Esophagus muscularis mucosa (tissue), 4 donors: ENCODE measurements at regions not wholly inside any gene's neighbourhood (a gene's known extent, or its start where the extent isn't known, plus 50 kb on each side); places are given as distances from the start of the nearest gene placed in this dataset.

ENCODE experiments used
- DNase-seq: peaks from one replicate; pipeline ENCODE4 v3.0.0-alpha.2; 2017; ENCODE audit errors: extremely low spot score
- H3K27ac ChIP-seq, 4 donors: fragments of 200-600 bp; sonication (generic); replicated peaks in 1 of 4; 1 replicate in 3 of 4; 2 replicates in 1 of 4; pipeline ENCODE4 v1.5.1; 2016 to 2019; ENCODE audit warnings: mild to moderate bottlenecking in 1 of 4
- H3K27me3 ChIP-seq, 4 donors: fragments of 200-600 bp; sonication (generic); one replicate each; pipeline versions ENCODE4 v1.5.1 to v1.6.0; 2016 to 2019
- H3K36me3 ChIP-seq, 4 donors: fragments of 200-600 bp; sonication (generic); one replicate each; pipeline ENCODE4 v1.5.1; 2016 to 2019
- H3K4me1 ChIP-seq, 4 donors: fragments of 200-600 bp; sonication (generic); one replicate each; pipeline ENCODE4 v1.5.1; 2016 to 2019
- H3K4me3 ChIP-seq, 4 donors: fragments of 200-600 bp; sonication (generic); 1 replicate in 2 of 4; 2 replicates in 2 of 4; pipeline ENCODE4 v1.5.1; 2016 to 2019; ENCODE audit warnings: mild to moderate bottlenecking in 4 of 4, moderate library complexity in 1 of 4
- H3K9me3 ChIP-seq, 4 donors: fragments of 200-600 bp; sonication (generic); 1 replicate in 3 of 4; 2 replicates in 1 of 4; pipeline ENCODE4 v1.5.1; 2016 to 2019
- EP300 ChIP-seq: sonication (generic); formaldehyde crosslinking; IDR thresholded peaks from one replicate; pipeline ENCODE4 v1.6.1; 2017; ENCODE audit warnings: antibody characterized with exemption
- POLR2A ChIP-seq: fragments of 450-650 bp; IDR thresholded peaks from one replicate; pipeline ENCODE4 v1.6.1; 2017; ENCODE audit warnings: antibody characterized with exemption, moderate library complexity, mild to moderate bottlenecking, low read depth
- POLR2AphosphoS5 ChIP-seq, 2 donors: sonication (generic); formaldehyde crosslinking; IDR thresholded peaks; one replicate each; pipeline ENCODE4 v1.6.1; 2017; ENCODE audit warnings: antibody characterized with exemption in 2 of 2
- WGBS: methylation state at CpG from one replicate; pipeline ENCODE4 v1.1.5; 2018; 5-methylcytosine and 5-hydroxymethylcytosine counted together
- intact Hi-C: fragments of 100-400 bp; cut with DNase I; formaldehyde crosslinking; loops from one replicate; pipeline ENCODE4 v1.15.1; 2023
- TF ChIP-seq, protein P1 (sequence below), 3 experiments: fragments of 200-600 bp in 2 of 3; fragments of 450-650 bp in 1 of 3; sonication (generic) in 2 of 3; IDR thresholded peaks; one replicate each; pipeline ENCODE4 v1.5.1; 2017 to 2019; ENCODE audit warnings: antibody characterized with exemption in 3 of 3, mild to moderate bottlenecking in 2 of 3, moderate library complexity in 1 of 3

DNA sequence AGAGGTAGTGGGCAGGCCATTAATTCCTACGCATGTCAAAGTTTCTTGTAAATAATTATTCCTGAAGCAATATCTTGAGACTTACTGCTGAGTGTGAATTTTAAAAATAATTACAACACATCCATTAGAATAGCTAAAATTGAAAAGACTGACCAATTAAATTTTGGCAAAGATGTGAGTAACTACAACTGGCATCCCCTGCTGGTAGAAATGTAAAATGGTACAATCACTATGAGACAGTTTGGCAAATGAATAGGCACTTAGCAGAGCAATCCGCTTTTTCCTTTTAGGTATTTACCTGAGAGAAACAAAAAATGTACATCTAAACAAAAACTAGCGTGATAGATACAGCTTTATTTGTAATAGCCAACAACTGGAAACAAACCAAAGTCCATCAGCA lies 798.9 kb downstream of the BRINP3 start:
- H3K4me3 ChIP-seq: no peak overlapping the region
- WGBS: 88% methylated on average over 3 of the region's 3 CpGs
- H3K36me3 ChIP-seq: no peaks in the 10 kb centered on the region
- no peak overlapping the region for H3K27ac ChIP-seq
- no peak for DNase-seq
- intact Hi-C loops: no loop called here
- no peaks in the 10 kb centered on the region for H3K9me3 ChIP-seq
- H3K4me1 ChIP-seq: no peaks in the 10 kb centered on the region
- no peaks in the 10 kb centered on the region for H3K27me3 ChIP-seq
- no peak for TF ChIP-seq POLR2A

DNA sequence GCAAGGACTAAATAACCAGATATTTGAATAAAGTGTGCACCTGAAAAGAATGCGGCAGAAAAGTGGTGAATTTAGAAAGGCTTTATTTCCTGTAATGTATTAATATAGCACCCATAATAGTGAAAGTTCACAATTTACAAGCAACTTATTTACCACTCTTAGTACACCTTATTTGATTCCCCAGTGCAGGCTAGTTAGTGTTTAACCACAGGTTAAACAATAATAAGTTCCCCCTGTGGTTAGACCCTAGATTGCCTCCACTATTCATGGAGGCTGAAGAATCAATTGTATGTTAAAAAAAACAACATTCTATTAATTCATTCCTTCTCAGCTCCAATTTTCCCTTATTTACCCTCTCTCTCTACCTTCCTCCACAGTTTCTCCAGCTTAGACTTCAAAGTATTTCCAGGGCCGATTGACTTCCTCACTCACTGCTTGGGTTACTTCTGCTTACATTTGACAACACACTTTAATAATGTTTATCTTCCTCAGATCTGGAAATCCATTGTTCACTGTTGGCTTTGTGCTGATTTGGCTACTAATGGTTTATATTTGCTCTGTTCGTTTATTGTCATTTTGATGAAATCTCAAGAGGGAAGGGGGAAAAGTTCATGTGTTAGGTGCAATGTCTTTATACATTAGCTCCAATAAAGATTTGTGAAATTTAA lies 796.3 kb downstream of the BRINP3 start:
- 69% methylated on average over 3 of the region's 3 CpGs for WGBS
- DNase-seq: no peak
- Histone ChIP-seq H3K9me3 (no peaks in the 10 kb centered on the region), H3K4me3 (no peak overlapping the region), H3K36me3 (no peaks in the 10 kb centered on the region), H3K27me3 (no peaks in the 10 kb centered on the region), H3K4me1 (no peaks in the 10 kb centered on the region), H3K27ac (no peak overlapping the region)
- TF ChIP-seq EP300: no peak
- TF ChIP-seq, protein P1, sequence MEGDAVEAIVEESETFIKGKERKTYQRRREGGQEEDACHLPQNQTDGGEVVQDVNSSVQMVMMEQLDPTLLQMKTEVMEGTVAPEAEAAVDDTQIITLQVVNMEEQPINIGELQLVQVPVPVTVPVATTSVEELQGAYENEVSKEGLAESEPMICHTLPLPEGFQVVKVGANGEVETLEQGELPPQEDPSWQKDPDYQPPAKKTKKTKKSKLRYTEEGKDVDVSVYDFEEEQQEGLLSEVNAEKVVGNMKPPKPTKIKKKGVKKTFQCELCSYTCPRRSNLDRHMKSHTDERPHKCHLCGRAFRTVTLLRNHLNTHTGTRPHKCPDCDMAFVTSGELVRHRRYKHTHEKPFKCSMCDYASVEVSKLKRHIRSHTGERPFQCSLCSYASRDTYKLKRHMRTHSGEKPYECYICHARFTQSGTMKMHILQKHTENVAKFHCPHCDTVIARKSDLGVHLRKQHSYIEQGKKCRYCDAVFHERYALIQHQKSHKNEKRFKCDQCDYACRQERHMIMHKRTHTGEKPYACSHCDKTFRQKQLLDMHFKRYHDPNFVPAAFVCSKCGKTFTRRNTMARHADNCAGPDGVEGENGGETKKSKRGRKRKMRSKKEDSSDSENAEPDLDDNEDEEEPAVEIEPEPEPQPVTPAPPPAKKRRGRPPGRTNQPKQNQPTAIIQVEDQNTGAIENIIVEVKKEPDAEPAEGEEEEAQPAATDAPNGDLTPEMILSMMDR (IDR thresholded peaks at IDR 0.05): no peak
- no peak for TF ChIP-seq POLR2AphosphoS5 (IDR thresholded peaks at IDR 0.05)
- no peak for TF ChIP-seq POLR2A
- intact Hi-C loops: no loop called here

DNA sequence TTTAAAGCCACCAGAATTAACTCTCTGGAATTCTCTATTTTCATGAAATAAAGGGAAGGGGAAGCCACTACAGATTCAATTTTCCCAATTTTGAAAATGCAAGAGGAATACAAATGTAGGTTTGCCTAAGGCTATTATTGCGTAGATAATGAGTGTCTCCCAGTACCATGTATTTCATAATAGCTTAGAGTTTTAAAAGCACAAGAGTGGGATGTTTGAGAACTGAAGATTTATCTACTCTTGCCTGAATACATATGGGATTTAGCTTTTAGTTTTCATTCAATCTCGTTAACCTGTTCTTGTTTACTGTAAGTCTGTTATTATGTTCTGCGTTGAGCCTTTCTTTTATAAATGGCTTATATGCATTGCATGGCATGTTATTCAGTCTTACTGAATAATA lies 795.1 kb downstream of the BRINP3 start:
- 89% methylated on average over 3 of the region's 3 CpGs for WGBS
- H3K27me3 ChIP-seq: no peaks in the 10 kb centered on the region
- no peaks in the 10 kb centered on the region for H3K4me1 ChIP-seq
- intact Hi-C loops: no loop called here
- DNase-seq: no peak
- H3K27ac ChIP-seq: no peak overlapping the region
- no peak overlapping the region for H3K4me3 ChIP-seq
- H3K9me3 ChIP-seq: no peaks in the 10 kb centered on the region
- no peaks in the 10 kb centered on the region for H3K36me3 ChIP-seq
- no peak for TF ChIP-seq EP300
- TF ChIP-seq, protein P1 (IDR thresholded peaks at IDR 0.05): no peak
- no peak for TF ChIP-seq POLR2A
- no peak for TF ChIP-seq POLR2AphosphoS5 (IDR thresholded peaks at IDR 0.05)

DNA sequence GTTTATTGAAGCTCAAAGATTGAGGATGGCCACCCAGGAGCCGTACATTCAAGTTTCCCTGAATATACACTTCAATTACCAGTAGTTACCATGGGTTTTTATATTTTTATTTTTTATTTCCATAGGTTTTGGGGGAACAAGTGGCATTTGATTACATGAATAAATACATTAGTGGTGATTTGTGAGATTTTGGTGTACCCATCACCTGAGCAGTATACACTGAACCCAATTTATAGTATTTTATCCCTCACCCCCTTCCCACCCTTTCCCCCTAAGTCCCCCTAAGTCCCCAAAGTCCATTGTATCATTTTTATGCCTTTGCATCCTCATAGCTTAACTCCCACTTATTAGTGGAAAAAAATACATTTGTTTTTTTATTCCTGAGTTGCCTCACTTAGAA lies 791.4 kb downstream of the BRINP3 start:
- Histone ChIP-seq H3K27ac (no peak overlapping the region), H3K4me3 (no peak overlapping the region), H3K27me3 (no peaks in the 10 kb centered on the region), H3K36me3 (no peaks in the 10 kb centered on the region), H3K4me1 (no peaks in the 10 kb centered on the region), H3K9me3 (no peaks in the 10 kb centered on the region)
- TF ChIP-seq, protein P1 (IDR thresholded peaks at IDR 0.05): no peak
- TF ChIP-seq EP300 (no peak), POLR2AphosphoS5 (IDR thresholded peaks at IDR 0.05) (no peak), POLR2A (no peak)
- DNase-seq: no peak
- WGBS: 100% methylated on average over 1 of the region's 1 CpG
- intact Hi-C loops: no loop called here

DNA sequence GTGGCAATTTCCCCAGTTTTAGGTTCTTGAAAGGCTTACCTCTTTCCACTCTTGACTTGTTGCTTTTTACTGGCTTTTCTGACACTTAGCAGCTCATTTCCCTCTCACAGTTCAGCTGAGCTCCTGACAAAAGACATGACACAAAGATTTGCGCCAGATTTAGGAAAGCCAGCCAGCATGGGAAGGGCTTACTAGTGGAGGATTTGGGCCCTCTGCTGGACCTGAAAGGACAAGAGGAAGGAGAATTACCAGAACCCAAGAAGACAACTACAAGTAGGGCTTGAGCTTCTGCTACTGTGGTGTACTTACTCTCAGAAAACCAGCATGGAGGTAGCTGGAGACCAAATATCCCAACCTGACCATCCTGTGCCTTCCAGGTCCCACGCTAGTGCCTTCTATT lies 784.5 kb downstream of the BRINP3 start:
- H3K9me3 ChIP-seq: no peaks in the 10 kb centered on the region

More for the DNA sequence above, 784.5 kb downstream of the BRINP3 start:
- TF ChIP-seq, protein P1 (IDR thresholded peaks at IDR 0.05): no peak
- no peak for TF ChIP-seq POLR2AphosphoS5 (IDR thresholded peaks at IDR 0.05)
- TF ChIP-seq POLR2A: no peak
- no peak for TF ChIP-seq EP300
- DNase-seq: no peak
- Histone ChIP-seq H3K27me3 (no peaks in the 10 kb centered on the region), H3K36me3 (no peaks in the 10 kb centered on the region), H3K4me1 (no peaks in the 10 kb centered on the region), H3K4me3 (no peak overlapping the region), H3K27ac (no peak overlapping the region)
- WGBS: 87% methylated on average over 2 of the region's 2 CpGs
- intact Hi-C loops: no loop called here
